HuH-7.5 (cell line): ENCODE measurements at regions not wholly inside any gene's neighbourhood (a gene's known extent, or its start where the extent isn't known, plus 50 kb on each side); places are given as distances from the start of the nearest gene placed in this dataset.

Experiments
- DNase-seq: peaks from one replicate; pipeline ENCODE4 v3.0.0; 2011; ENCODE audit warnings: low spot score

- no peak for DNase-seq
Observed at GRCh38 chrX:42946544-42947194, 168.7 kb upstream of the PPP1R2C start.

- DNase-seq = no peak
Observed at GRCh38 chrX:42948723-42949657, 171.0 kb upstream of the PPP1R2C start.

- no peak for DNase-seq
Observed at GRCh38 chrX:42951747-42952146, 173.8 kb upstream of the PPP1R2C start.

GRCh38 chrX:42952621-42953020 is 174.7 kb upstream of the PPP1R2C start:
- DNase-seq = no peak

- DNase-seq = no peak
Observed at GRCh38 chrX:42954880-42955279, 176.9 kb upstream of the PPP1R2C start.

- no peak for DNase-seq
Observed at GRCh38 chrX:42955349-42955748, 177.4 kb upstream of the PPP1R2C start.

GRCh38 chrX:42967681-42968300 is 189.8 kb upstream of the PPP1R2C start:
- no peak for DNase-seq

GRCh38 chrX:42973321-42973720 is 195.4 kb upstream of the PPP1R2C start:
- DNase-seq = no peak

- DNase-seq = no peak
Observed at GRCh38 chrX:42975906-42976305, 197.9 kb upstream of the PPP1R2C start.

GRCh38 chrX:42976746-42977366 is 198.9 kb upstream of the PPP1R2C start:
- no peak for DNase-seq

- no peak for DNase-seq
Observed at GRCh38 chrX:42978655-42979379, 200.9 kb upstream of the PPP1R2C start.

GRCh38 chrX:42988700-42989099 is 210.7 kb upstream of the PPP1R2C start:
- DNase-seq = no peak

GRCh38 chrX:42992199-42992943 is 214.4 kb upstream of the PPP1R2C start:
- no peak for DNase-seq

GRCh38 chrX:42996861-42997260 is 218.9 kb upstream of the PPP1R2C start:
- no peak for DNase-seq

GRCh38 chrX:43000121-43000520 is 222.2 kb upstream of the PPP1R2C start:
- DNase-seq = no peak

- no peak for DNase-seq
Observed at GRCh38 chrX:43002526-43003203, 224.7 kb upstream of the PPP1R2C start.

GRCh38 chrX:43003204-43003565 is 225.2 kb upstream of the PPP1R2C start:
- no peak for DNase-seq

- DNase-seq = no peak
Observed at GRCh38 chrX:43003939-43004338, 226.0 kb upstream of the PPP1R2C start.

GRCh38 chrX:43005561-43005960 is 227.6 kb upstream of the PPP1R2C start:
- no peak for DNase-seq

GRCh38 chrX:43008356-43008755 is 230.4 kb upstream of the PPP1R2C start:
- DNase-seq = no peak

GRCh38 chrX:43016021-43016420 is 238.1 kb upstream of the PPP1R2C start:
- no peak for DNase-seq
